GM03348 (cell line): ENCODE measurements at regions not wholly inside any gene's neighbourhood (a gene's known extent, or its start where the extent isn't known, plus 50 kb on each side); places are given as distances from the start of the nearest gene placed in this dataset.
A peak's percentile ranks its signal among the peaks of the same experiment; 100 is the strongest.
"Not testable (repeated sequence)": the region's sequence is repeated elsewhere in the genome, so short reads cannot be mapped to it uniquely, and the experiment has no call there.

Experiments used
- DNase-seq: peaks from one replicate; pipeline ENCODE4 v3.0.0; 2012; ENCODE audit warnings: low spot score

GRCh38 chr5:14054965-14055963, 87.9 kb upstream of the TRIO start:
- DNase-seq, result peak; percentile 63

DNA sequence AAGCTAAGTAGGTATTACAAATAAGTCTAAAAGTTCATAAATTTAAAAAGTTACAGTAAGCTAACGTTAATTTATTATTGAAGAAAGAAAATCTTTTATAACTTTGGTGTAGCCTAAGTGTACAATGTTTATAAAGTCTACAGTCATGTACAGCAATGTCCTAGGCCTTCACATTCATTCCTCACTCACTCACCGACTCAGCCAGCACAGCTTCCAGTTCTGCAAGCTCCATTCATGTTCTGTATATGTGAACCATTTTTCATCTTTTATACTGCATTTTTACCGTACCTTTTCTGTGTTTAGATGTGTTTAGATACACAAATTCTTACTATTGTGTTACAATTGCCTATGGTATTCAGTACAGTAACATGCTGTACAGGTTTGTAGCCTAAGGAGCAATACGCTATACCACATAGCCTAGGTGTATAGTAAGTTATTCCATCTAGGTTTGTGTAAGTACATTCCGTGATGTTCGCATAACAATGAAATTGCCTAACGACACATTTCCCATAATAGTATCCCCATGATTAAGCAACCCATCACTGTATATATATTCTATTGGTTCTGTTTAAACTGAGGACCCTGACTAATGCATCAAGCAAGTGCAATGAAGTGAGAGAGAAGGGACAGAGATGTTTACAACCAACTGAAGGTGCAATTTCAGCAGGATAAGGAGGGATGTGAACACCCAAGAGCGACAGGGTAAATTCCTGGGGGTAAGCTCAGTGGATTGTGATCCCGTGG, 88.9 kb upstream of the TRIO start:
- no peak for DNase-seq

DNA sequence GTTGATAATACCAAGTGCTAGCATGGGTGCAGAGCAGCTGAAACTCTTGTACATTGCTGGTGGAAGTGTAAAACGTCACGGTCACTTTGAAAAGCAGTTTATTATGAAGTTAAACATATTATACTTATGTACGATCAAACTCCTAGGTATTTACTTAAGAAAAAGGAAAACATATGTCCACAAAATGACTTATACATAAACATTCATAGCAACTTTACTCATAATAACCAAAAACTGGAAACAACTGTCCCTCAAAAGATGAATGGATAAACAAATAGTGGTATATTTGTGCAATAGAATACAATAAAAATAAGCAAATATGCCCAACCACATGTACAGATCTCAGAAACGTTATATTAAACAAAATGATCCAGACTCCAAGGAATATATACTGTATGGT, 92.3 kb upstream of the TRIO start:
- no peak for DNase-seq

GRCh38 chr5:14048434-14048833, 94.7 kb upstream of the TRIO start:
- DNase-seq, result no peak

DNA sequence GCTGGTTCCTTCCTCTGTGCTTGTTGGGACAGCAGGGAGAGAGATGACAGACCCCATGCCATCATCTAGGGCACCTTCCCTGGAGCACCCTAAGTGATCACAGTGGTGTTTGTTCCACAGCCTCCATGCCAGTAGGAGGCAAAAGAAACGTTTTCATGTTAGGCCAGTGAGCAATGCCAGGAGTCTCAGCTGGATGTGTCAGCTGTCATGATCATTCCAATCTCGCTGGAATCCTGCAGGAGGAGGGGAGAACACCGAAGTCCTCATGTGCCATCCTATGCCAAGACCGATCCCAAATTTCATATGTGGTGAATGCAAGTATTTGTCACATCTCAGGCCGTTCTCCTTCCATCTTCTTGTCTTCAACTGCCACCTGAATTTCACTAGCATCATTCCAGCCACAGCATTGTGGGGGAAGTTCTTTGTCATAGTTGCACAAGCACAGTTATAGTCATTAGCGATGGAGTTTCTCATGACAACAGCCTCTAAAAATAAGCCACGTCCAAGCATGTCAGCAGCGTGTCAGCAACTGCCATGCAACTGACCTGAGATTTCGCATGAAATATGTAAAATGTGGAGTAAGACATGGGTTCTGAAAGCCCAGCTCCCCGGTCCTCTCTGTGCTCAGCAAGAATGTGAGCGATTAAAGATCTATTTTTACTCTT, 97.2 kb upstream of the DNAH5 start:
- DNase-seq, result no peak

GRCh38 chr5:14040542-14040941, 96.1 kb upstream of the DNAH5 start:
- no peak for DNase-seq

GRCh38 chr5:14039576-14039975, 95.1 kb upstream of the DNAH5 start:
- peak; percentile 49 for DNase-seq

- DNase-seq, result no peak
These were observed 94.6 kb upstream of the DNAH5 start for GRCh38 chr5:14039063-14039462.

DNA sequence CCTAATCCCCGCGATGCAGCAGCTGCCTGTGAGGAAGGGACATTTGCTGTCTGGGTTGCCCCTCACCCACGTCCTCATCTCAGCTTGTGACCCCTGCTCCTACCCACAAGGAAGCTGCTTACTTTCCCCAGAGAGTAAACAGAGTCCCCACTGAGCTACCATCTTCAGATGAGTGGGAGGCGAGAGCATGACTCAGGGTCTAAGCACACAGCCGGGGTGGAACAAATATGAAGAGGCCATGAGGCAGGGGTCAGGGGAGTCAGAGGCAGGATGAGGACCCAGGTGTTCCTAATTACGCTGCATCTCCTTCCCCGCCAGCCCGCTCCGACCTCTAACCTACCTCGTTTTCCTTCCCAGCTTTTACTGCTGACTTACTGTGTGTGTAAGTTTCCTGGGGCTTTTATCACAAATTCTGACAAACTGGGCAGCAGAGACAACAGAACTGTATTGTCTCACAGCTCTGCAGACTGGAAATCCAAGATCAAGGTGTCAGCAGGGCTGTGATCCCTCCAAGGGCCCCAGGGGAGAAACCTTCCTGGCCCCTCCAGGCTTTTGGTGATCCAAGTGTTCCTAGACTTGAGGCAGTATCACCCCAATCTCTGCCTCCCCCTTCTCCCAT, 94.0 kb upstream of the DNAH5 start:
- DNase-seq, result peak; percentile 87

DNA sequence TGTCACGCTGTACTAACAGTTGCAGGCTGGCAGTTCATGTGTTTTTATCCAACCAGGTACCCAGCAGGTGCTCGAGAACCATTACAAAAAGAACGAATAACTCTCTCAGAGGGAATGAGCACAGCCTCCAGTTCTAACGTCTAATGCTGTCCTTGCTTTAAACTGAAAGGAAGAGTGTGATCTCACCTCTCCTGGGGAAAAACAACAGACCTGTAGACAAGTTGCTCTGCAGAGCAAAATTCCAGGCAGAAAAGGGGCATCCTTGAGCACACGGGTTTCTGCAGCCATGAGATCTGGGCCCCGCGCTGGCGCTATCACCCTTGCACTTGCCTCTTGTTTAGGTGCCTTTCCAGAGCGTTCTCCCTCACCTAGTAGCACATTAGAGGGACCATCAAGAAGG, 92.5 kb upstream of the DNAH5 start:
- no peak for DNase-seq

GRCh38 chr5:14036514-14036913, 92.0 kb upstream of the DNAH5 start:
- DNase-seq, result peak; percentile 47

- peak; percentile 85 for DNase-seq
These were observed 91.5 kb upstream of the DNAH5 start for GRCh38 chr5:14035859-14036503.

- DNase-seq, result no peak
These were observed 90.5 kb upstream of the DNAH5 start for GRCh38 chr5:14034963-14035362.

- DNase-seq, result peak; percentile 76
These were observed 88.4 kb upstream of the DNAH5 start for GRCh38 chr5:14032918-14033317.

- no peak for DNase-seq
These were observed 84.6 kb upstream of the DNAH5 start for GRCh38 chr5:14028938-14029584.

DNA sequence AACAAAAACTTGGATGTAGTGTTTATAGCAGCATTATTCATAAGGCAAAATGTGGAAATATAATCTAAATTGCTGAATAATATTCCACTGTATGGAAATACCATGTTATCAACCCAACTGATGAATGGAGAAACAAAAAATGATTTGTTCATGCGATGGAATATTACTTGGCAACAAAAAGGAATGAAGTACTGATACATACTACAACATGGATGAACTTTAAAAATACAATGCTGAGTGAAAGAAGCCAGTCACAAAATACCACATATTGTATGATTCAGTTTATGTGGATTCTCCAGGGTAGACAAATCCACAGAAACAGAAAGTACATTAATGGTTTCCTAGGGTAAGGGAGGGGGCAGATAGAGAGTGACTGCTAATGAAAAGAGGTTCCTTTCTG, 83.7 kb upstream of the DNAH5 start:
- no peak for DNase-seq

DNA sequence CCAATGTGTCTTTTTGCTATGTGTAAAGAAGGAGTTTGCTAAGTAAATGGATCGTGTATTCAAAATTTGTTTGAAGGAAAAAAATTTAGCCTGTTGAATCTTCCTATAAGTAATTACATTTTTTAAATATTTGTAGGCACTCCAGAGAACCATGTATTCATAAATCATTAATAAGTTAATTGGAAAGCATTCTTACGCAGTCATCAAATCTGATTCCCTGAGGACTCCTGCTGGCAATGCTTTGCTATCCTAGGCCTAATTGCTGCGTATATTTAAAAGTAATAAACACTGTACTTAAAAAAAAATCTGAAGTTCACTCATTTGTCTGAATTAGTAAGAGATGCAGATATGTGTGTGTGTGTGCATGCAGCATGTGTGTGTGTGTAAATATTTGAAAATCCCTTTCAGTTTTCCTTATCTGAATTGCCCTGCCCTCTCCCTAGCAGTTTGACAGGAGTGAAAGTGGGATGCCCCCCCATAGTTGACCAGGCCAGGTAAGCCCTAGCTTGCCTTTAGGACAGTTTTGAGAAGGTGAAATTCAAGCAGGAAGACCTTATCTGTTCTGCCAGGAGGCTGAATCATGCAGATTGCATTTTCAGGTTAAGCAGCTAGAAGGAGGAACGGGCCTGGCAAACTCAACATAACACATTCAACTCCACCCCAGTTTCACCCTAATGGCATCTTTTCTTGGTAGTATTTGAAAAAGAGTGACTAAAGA, 81.2 kb upstream of the DNAH5 start:
- DNase-seq, result no peak

GRCh38 chr5:14022971-14023370, 78.5 kb upstream of the DNAH5 start:
- DNase-seq, result no peak

DNA sequence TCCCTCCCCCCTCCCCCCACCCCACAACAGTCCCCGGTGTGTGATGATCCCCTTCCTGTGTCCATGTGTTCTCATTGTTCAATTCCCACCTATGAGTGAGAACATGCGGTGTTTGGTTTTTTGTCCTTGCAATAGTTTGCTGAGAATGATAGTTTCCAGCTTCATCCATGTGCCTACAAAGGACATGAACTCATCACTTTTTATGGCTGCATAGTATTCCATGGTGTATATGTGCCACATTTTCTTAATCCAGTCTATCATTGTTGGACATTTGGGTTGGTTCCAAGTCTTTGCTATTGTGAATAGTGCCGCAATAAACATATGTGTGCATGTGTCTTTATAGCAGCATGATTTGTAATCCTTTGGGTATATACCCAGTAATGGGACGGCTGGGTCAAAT, 76.5 kb upstream of the DNAH5 start:
- DNase-seq, result not testable (repeated sequence)

DNA sequence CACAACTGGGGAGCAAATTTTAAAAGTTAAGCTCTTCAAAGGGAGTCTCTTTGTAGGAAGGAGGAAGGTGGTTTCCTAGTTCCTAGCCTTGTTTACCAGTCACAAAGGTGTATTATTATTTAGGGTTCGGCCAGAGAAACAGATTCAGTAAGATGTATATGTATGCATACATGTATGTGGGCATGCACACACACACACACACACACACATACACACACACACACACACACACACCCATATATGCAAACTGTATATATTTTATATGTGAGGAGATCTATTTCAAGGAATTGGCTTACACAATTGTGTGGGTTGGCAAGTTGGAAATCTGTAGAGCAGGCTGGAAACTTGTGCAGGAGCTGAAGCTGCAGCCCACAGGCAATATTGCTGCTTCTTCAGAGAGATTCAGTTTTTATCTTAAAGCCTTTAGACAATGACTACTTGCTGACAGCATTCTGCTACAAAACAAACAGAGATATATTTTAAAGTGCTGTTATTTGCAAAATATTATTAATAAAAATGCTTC, 75.3 kb upstream of the DNAH5 start:
- no peak for DNase-seq
